ENCODE measurements at regions not wholly inside any gene's neighbourhood (a gene's known extent, or its start where the extent isn't known, plus 50 kb on each side); places are given as distances from the start of the nearest gene placed in this dataset.

DNA sequence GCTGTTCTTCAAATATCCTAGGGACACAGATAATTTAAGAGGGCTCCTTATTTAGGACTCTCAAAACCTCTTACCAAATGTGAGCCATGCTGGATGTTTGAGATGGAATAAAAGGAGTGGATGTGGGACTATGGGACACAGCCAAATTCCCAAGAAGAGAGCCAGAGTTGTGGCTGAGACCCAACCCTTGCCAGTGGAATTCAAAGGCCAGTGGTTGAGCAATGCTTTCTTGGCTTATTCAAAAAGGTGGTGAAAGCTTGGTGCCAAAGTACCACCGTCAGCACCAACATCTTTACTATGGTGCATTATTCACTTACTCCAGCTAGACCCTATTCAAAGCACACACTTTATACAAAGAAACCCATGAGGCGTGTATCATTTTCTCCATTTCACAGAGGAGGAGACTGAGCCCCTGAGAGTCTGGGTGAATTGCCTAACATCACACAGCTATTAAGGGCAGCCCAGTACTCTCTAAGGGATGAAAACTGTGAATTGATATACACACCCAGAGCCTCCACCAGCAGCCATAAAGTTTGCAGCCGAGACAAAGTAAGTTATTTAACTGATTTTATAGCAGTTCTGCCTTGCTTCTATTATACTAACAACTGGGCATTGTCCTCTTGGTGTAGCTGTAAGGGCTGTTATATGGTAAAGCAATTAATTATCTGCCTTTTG lies 391.7 kb downstream of the ACTL7B start:
- TF ChIP-seq, protein P1, sequence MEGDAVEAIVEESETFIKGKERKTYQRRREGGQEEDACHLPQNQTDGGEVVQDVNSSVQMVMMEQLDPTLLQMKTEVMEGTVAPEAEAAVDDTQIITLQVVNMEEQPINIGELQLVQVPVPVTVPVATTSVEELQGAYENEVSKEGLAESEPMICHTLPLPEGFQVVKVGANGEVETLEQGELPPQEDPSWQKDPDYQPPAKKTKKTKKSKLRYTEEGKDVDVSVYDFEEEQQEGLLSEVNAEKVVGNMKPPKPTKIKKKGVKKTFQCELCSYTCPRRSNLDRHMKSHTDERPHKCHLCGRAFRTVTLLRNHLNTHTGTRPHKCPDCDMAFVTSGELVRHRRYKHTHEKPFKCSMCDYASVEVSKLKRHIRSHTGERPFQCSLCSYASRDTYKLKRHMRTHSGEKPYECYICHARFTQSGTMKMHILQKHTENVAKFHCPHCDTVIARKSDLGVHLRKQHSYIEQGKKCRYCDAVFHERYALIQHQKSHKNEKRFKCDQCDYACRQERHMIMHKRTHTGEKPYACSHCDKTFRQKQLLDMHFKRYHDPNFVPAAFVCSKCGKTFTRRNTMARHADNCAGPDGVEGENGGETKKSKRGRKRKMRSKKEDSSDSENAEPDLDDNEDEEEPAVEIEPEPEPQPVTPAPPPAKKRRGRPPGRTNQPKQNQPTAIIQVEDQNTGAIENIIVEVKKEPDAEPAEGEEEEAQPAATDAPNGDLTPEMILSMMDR (IDR thresholded peaks at IDR 0.05), result no peak
- no peak for TF ChIP-seq POLR2AphosphoS5 (IDR thresholded peaks at IDR 0.05; ENCODE audit: insufficient read depth in 1 of 2, low read depth in 1 of 2)

Data from vagina (tissue), 2 donors.